ENCODE measurements at regions not wholly inside any gene's neighbourhood (a gene's known extent, or its start where the extent isn't known, plus 50 kb on each side); places are given as distances from the start of the nearest gene placed in this dataset.

GRCh38 chr3:106765342-106765741, 611.9 kb upstream of the CCDC54 start:
- DNase-seq: no peak

- no peak for DNase-seq
Observed at GRCh38 chr3:106768941-106769480, 608.2 kb upstream of the CCDC54 start.

- no peak for DNase-seq
Observed at GRCh38 chr3:106773795-106774194, 603.4 kb upstream of the CCDC54 start.

DNA sequence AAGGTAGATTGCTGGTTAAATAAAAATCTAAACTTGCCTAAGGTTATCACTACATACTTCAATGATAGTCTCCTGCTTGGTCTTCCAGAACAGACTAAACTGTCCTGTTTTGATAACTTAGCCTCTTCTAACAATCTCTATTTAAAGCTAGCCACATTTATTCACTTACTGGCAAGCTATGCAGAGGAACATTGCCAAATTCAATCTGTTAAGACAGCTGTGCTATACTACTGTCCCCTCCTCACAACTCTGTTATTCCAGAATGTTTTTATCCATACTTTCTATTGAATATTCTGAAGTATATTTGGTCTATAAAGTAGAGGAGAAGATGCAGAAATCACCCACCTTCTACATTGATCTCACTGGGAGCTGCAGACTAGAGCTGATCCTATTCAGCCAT, 594.0 kb upstream of the CCDC54 start:
- DNase-seq: no peak

GRCh38 chr3:106789276-106789675, 588.0 kb upstream of the CCDC54 start:
- no peak for DNase-seq

DNA sequence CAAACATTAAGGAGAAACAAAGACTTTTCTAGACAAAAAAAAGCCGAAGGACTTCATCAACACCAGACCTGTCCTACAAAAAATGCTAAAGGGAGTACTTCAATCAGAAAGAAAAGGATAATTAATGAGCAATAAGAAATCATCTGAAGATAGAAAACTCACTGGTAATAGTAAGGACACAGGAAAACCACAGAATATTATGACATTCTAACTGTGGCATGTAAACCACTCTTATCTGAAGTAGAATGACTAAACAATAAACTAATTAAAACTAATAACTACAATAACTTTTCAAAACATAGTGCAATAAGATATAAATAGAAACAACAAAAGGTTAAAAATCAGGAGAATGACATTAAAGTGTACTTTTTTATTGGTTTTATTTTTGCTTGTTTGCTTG, 584.5 kb upstream of the CCDC54 start:
- DNase-seq: no peak

DNA sequence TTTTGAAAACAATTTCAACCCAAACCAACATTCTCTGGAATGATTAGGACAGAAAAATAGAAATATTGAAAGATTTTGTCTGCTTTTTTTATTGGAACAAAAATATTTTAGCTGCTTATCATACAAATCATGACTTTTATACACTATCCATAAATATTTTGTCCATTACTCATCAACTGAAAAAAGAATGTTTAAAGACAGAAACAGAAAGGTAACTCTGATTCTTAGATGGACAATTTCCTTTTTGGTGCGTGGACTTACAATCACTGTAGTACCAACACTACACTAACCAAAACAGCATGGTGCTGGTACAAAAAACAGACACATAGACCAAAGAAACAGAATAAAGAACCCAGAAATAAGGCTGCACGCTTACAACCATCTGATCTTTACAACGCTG, 582.8 kb upstream of the CCDC54 start:
- DNase-seq: no peak

- DNase-seq: no peak
Observed at GRCh38 chr3:106795553-106795952, 581.7 kb upstream of the CCDC54 start.

GRCh38 chr3:106797461-106797860, 579.8 kb upstream of the CCDC54 start:
- DNase-seq: no peak

- no peak for DNase-seq
Observed at GRCh38 chr3:106805625-106806024, 571.6 kb upstream of the CCDC54 start.

DNA sequence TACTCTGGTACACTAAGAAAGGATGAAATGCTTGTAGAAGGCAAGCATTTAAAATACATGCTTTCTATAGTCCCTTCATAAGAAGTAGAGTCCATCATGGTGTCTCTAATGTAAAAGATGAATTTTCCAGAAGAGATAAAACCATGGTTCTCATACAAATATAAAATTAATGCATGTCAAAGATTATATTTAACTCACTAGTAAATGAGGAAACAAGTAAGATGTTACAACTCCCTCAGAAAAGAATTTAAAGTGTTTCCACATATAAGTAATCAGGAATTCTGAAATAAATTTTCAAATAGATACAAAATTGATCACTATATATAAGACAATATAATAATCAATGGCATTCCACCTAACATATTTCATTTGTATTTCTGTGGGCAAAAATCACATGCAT, 570.3 kb upstream of the CCDC54 start:
- no peak for DNase-seq

- no peak for DNase-seq
Observed at GRCh38 chr3:106809041-106809440, 568.2 kb upstream of the CCDC54 start.

DNA sequence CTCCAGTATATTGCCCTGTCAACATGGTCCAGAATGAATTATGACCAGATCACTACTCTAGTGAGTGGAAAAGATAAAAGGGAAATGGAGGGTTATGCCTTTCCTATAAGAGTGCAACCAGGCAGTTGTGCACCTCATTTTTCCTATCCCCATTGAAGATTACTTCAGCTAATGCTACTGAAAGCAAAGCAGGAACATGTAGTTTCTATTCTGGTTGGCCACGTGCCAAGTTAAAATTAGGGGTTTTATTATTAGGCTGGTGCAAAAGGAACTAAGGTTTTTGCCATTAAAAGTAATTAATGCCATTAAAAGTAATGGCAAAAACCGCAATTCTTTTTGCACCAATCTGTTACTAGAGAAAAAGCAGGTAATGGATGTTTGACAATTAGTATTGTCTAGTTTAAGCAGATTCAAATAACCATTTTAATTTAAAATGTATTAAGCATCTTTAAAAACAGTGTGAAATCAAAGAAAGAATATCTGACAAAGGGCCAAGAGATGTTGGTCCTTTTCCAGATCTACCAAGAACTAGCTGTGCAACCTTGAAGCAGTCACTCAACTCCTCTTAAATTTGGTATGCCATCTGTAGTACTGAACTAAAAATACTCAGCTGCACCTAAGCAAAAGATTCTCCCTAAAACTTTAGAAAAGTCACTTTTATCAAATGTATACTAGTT, 567.5 kb upstream of the CCDC54 start:
- DNase-seq: no peak

DNA sequence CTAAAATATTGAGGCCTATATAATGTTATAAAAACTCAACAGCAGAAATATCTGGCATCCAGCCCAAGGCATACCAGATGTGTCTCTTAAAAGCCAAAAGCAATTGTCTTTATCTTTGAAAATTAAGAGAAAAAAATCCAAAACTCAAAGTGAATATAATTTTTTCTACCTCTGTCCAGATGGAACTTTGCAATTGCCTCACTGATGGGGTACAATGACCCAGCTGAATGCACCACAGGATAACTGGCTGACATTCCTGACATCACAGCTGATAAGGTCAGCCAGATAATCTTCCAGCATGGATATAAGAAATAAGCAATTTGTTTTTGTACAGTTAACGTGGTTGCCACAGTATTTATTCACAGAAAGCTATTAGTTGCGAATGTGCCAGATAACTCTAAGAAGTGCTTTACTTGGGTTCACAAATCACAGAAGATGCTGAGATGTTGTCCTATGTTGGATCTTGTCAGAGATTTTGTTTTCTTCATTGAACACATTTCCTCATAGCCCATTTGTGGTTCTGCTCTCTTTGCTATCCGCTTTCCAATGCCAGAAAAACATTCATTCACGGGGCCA, 566.9 kb upstream of the CCDC54 start:
- no peak for DNase-seq

DNA sequence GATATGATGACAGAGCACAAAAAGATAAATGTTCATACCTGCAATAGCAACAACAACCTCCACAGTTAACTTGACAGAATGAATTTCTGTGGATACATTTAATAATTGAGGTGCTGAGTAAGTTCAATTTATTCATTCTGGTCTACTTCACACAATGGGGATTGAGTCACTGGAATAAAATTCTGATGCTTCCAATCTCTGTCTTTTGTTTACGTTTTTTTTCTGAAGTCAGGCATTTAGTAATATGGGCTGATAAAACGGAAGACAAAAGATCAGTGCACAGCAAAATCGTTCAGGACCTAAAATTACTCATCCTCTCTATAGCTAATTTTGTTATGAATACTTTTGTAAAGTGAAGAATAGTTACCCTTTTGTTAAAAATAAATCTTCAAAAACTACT, 565.9 kb upstream of the CCDC54 start:
- DNase-seq: no peak

DNA sequence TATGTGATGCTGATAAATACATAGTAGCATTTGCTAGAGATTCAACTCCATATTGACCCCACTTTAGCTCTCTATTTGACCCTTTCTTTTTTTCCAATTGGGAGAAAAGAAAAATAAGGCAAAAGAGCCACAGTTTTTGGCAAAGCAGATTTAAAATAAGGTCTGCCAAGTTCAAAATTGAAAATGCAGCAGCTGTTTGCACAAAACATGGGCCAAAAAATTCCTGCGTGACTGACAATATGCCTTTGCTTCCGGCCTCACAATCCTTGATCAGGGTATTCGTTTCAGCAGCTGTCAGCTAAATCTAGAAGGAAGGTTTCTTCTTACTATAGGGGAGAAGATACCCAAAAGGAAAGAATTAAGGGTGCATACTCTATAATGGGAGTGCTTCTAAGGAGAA, 563.5 kb upstream of the CCDC54 start:
- no peak for DNase-seq

DNA sequence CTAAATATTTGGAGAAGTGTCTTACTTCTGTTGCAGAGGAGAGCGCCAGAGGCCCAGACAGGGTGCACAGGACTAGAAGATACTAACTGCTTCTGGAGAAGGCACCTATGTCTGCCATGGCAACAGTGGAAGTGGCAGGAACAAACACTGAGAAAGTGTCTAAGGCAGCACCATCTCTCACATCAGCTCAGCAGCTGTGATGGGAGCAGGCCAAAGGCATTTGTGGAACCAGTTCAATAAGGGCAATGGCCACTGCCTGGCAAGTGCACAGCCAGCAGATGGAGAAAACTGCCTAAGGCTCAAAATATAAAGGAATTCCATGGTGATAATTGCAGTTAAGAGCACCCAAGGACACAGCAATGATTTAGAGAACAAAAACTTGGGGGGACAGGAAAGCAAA, 563.0 kb upstream of the CCDC54 start:
- DNase-seq: no peak

- DNase-seq: no peak
Observed at GRCh38 chr3:106816838-106817237, 560.4 kb upstream of the CCDC54 start.

DNA sequence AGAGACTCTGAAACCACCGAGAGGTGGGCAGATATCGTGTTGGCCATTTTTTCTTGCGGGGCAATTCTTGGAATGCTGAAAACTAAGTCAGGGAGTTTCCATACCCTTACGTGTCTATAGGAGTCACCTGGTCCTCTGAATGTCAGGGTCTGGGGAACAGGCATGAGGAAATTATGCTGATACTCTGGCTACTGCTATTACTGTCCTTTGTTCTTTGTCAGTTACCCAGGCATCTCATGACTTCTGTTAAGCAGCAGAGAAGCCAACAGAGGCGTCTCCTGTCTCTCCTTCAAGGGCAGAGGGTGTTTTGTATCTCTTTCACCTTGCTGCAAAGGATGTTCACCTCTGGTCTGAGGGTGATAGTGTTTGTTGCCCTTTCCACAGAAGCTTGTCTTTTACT, 559.5 kb upstream of the CCDC54 start:
- DNase-seq: no peak

DNA sequence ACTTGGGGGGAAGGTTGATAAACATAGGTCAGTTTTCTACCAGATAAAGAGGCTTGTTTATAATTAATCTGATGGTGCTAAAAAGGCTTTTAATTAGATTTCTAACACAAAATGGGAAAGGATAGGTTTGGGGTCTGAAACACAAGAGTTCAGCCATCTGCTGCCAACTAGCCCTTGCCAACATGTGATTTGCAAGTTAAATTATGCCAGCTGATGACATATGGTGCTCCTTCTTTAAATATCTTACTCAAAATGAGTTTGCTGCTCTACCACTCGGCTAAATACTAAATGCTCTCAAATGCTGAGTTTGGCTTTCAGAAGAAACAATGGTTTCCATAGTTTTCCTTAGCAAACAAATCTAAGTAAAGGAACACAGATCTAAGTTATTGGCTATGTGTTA, 557.8 kb upstream of the CCDC54 start:
- no peak for DNase-seq

GRCh38 chr3:106820726-106821362, 556.4 kb upstream of the CCDC54 start:
- no peak for DNase-seq

GRCh38 chr3:106821801-106822200, 555.4 kb upstream of the CCDC54 start:
- no peak for DNase-seq

DNA sequence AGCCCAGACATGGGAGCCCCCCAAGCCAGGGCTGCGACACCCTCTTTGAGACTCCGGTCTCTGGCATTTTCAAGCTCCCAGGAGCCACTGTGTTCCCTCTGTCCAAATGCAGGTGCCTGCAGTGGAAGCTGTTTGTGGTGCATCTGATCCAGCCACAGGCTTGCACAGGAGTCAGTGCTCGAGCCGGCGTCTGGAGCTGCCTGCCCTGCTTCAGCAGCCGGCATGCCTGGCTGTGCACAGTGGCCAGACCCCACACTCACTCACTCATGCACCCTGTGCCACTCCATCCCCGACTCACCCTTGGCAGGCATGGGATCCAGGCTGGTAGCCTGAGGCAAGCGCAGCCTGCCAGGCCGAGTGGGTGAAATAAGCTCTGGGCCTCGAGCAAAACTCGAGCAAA, 555.0 kb upstream of the CCDC54 start:
- no peak for DNase-seq

GRCh38 chr3:106823701-106824100, 553.5 kb upstream of the CCDC54 start:
- no peak for DNase-seq

Data from right kidney (tissue), 1 donor.